ENCODE measurements at regions not wholly inside any gene's neighbourhood (a gene's known extent, or its start where the extent isn't known, plus 50 kb on each side); places are given as distances from the start of the nearest gene placed in this dataset.

DNA sequence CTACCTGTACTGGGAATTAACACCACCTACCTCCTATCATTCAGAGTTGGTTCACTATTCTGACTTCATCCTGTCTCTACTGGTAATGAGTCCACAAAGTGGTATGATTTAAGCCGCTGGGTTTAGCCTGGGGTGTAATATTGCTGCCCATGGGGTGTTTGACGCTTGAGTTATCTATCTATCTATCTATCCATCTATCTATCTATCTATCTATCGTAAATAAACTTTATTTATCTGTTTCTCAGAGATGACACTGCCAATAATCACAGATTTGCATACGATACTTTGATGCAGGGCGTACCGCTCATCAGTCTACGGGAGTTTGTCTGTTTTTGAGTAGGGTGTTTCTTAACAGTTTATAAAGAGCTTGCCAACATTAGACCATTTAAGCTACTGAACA is 73.6 kb upstream of the ZNF184 start:
- Histone ChIP-seq H4K8ac (replicated peaks; ENCODE audit: insufficient read length, low read depth, low read length) (no peak overlapping the region), H2BK15ac (ENCODE audit: low read depth, low read length) (no peak overlapping the region), H2AK5ac (ENCODE audit: insufficient read length, low read length) (no peak overlapping the region), H3K79me2 (ENCODE audit: insufficient read depth, low read length) (no peaks in the 10 kb centered on the region), H3K4me1 (ENCODE audit: insufficient read depth, low read length) (no peaks in the 10 kb centered on the region), H3K23ac (ENCODE audit: insufficient read length, low read depth, low read length) (no peak overlapping the region), H2BK120ac (ENCODE audit: low read depth, low read length, poor library complexity, severe bottlenecking) (no peak overlapping the region), H4K5ac (ENCODE audit: insufficient read length, low read depth, low read length) (no peak overlapping the region), H4K20me1 (ENCODE audit: control insufficient read depth, insufficient read depth, insufficient read length) (no peaks in the 10 kb centered on the region), H2BK5ac (ENCODE audit: insufficient read length, low read length) (no peak overlapping the region), H3K27ac (ENCODE audit: insufficient read length, low read depth, low read length) (no peak overlapping the region), H3K18ac (ENCODE audit: insufficient read length, low read depth, low read length) (no peak overlapping the region), H4K91ac (ENCODE audit: insufficient read length, low read depth, low read length) (no peak overlapping the region), H3K23me2 (ENCODE audit: insufficient read length, low read depth, low read length, poor library complexity, severe bottlenecking) (peaks cover 9% of the 10 kb centered on the region), H2BK20ac (ENCODE audit: low read depth, low read length, poor library complexity, severe bottlenecking) (no peak overlapping the region), H3T11ph (ENCODE audit: low read length) (no peak overlapping the region), H3K9me3 (ENCODE audit: control insufficient read depth, low read depth, low read length) (no peaks in the 10 kb centered on the region), H3K4ac (ENCODE audit: low read depth, low read length) (no peak overlapping the region), H3K56ac (ENCODE audit: insufficient read length, low read depth, low read length) (no peak overlapping the region), H2BK12ac (ENCODE audit: insufficient read length, low read depth, low read length) (no peak overlapping the region), H3K27me3 (ENCODE audit: insufficient read depth, low read length) (no peaks in the 10 kb centered on the region), H3K4me2 (ENCODE audit: insufficient read depth, insufficient read length, low read length) (peak overlapping the region; percentile 62), H3K14ac (ENCODE audit: insufficient read depth, low read length) (no peak overlapping the region), H2AFZ (ENCODE audit: low read length) (no peak overlapping the region), H3K9ac (ENCODE audit: extremely low read depth, insufficient read length, low read length) (no peak overlapping the region), H3K79me1 (ENCODE audit: insufficient read depth, low read depth, low read length, poor library complexity, severe bottlenecking) (no peaks in the 10 kb centered on the region)
- WGBS (ENCODE audit: extremely low coverage, insufficient read length, low lambda C conversion rate) = no CpG with 5 or more reads among the region's 7 CpGs
- no peaks in the 10 kb centered on the region; a peak in 1 of 7 replicates for H3K36me3 Mint-ChIP-seq (ENCODE audit: insufficient read depth in 1 of 3, low read depth in 3 of 3)
- H3K27ac Mint-ChIP-seq = peak overlapping the region in 1 of 3 experiments; percentile 14; a peak in 1 of 7 replicates
- no peak for DNase-seq
- H3K4me3 Mint-ChIP-seq = peak overlapping the region; percentile 75 to 90
- H3K9me3 Mint-ChIP-seq = no peaks in the 10 kb centered on the region; a peak in 1 of 5 replicates
- peaks cover 21% of the 10 kb centered on the region for H3K27me3 Mint-ChIP-seq (ENCODE audit: low read depth)
- TF ChIP-seq, protein P1, sequence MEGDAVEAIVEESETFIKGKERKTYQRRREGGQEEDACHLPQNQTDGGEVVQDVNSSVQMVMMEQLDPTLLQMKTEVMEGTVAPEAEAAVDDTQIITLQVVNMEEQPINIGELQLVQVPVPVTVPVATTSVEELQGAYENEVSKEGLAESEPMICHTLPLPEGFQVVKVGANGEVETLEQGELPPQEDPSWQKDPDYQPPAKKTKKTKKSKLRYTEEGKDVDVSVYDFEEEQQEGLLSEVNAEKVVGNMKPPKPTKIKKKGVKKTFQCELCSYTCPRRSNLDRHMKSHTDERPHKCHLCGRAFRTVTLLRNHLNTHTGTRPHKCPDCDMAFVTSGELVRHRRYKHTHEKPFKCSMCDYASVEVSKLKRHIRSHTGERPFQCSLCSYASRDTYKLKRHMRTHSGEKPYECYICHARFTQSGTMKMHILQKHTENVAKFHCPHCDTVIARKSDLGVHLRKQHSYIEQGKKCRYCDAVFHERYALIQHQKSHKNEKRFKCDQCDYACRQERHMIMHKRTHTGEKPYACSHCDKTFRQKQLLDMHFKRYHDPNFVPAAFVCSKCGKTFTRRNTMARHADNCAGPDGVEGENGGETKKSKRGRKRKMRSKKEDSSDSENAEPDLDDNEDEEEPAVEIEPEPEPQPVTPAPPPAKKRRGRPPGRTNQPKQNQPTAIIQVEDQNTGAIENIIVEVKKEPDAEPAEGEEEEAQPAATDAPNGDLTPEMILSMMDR (conservative IDR thresholded peaks at IDR 0.05) = no peak
- H3K4me1 Mint-ChIP-seq = peaks cover 8 to 14% of the 10 kb centered on the region in 2 experiments
